Omental fat pad (tissue), 3 donors: ENCODE measurements at regions not wholly inside any gene's neighbourhood (a gene's known extent, or its start where the extent isn't known, plus 50 kb on each side); places are given as distances from the start of the nearest gene placed in this dataset.

ENCODE experiments used
- ATAC-seq: fragments of 150-250 bp; one replicate; pipeline ENCODE4 v1.9.1; 2016; ENCODE audit warnings: mild to moderate bottlenecking, moderate library complexity; ENCODE audit not compliant: low FRiP score
- DNase-seq: peaks from one replicate; pipeline ENCODE4 v3.0.0-alpha.2; 2019; ENCODE audit warnings: low spot score
- TF ChIP-seq, protein P1 (sequence below), 3 donors: fragments of 450-650 bp; IDR thresholded peaks; one replicate each; pipeline ENCODE4 v1.5.1; 2016 to 2017; ENCODE audit warnings: antibody characterized with exemption in 3 of 3, mild to moderate bottlenecking in 3 of 3, moderate library complexity in 2 of 3

DNA sequence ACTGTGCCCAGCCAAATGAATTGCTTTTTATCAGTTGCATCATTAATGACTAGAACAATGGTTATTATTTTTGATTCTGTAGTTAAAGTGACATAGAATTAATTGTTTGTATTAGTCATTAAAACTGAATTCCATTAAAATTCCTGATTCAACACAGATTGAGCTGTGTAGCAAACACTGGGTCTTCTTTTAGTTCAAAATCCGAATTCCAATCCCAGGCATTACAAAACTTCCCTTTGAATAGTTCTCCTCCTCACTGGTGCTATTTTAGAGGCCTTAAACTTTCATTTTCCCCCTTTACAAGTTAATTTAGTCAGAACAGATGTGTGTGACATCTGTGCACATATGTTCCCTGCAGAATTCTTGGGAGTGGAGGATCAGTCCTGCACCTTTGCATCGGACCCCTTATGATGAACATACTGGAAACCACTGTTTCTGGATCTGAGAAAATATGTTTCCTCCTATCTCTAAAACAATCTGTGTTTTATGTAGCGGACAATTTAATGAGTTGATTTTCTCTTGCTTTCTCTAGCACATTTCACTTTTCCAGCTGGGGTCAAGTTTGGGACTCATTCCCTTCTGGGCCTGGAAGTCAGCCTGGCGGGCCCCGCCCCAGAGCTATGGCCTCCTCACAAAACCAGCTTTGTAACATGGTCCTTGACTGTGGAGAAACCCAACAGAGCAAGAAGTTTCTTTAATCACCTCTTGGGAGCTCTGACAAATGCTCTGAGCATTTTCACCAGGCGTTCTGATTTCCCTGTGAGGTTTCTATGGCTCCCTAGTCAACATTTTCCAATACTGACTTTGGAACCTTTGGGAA lies 87.9 kb upstream of the MAMDC2 start:
- DNase-seq (no peak), ATAC-seq (no peak)
- TF ChIP-seq, protein P1, sequence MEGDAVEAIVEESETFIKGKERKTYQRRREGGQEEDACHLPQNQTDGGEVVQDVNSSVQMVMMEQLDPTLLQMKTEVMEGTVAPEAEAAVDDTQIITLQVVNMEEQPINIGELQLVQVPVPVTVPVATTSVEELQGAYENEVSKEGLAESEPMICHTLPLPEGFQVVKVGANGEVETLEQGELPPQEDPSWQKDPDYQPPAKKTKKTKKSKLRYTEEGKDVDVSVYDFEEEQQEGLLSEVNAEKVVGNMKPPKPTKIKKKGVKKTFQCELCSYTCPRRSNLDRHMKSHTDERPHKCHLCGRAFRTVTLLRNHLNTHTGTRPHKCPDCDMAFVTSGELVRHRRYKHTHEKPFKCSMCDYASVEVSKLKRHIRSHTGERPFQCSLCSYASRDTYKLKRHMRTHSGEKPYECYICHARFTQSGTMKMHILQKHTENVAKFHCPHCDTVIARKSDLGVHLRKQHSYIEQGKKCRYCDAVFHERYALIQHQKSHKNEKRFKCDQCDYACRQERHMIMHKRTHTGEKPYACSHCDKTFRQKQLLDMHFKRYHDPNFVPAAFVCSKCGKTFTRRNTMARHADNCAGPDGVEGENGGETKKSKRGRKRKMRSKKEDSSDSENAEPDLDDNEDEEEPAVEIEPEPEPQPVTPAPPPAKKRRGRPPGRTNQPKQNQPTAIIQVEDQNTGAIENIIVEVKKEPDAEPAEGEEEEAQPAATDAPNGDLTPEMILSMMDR (IDR thresholded peaks at IDR 0.05): no peak

DNA sequence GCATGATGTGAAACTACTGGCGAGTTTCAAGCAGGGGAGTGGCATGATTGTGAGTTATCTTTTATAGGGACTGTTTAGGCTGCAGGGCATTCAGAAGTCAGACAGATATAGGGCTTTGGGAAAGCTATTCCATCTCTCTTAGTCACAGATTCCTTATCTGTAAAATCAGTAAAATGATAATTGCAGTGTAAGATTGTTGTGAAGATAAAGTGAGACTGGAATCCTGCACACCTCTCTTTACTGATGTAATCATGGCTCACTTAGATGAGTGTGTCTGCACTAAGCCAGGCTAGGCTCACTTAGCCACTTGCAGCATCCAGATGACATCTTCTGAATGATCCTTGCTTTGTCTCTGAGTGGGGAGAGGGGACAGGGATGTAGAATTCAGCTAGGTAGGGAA lies 81.8 kb upstream of the MAMDC2 start:
- ATAC-seq: no peak
- no peak for DNase-seq
- TF ChIP-seq, protein P1 (IDR thresholded peaks at IDR 0.05): no peak

DNA sequence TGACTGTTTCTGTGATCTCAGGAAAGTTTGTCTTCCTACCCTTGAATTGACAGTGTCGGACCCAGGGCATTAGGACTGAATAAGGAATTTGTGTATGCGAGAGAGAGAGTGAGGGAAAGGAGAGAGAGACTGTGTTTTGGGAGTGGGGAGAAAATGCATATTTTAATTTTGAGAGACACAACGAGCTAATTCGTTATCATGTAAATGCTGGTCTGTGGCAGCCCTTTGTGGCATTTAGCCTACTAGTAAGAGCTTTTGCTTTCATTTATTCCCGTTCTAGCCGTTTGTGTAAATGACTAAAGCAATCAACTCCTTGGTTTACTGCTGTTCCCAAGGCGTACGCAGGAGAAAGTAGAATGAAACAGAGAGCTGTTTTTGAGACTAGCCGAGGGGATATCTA lies 79.8 kb upstream of the MAMDC2 start:
- TF ChIP-seq, protein P1 (IDR thresholded peaks at IDR 0.05): no peak
- DNase-seq: no peak
- ATAC-seq: no peak

DNA sequence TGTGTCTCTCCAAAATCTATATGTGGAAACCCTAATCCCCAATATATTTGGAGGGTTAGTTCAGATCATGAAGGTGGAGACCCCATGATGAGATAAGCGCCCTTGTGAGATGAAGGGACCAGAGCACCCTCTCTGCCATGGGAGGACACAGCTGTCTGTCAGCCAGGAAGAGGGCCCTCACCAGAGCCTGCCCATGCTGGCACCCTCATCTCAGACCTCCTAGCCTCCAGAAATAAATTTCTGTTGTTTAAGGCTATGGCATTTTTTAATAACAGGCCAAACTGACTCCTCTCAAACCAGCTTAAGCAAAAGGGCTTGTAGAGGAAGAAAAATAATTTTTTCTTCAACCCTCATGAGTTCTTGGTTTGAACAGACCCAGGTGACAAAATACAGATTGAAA lies 79.2 kb upstream of the MAMDC2 start:
- no peak for DNase-seq
- no peak for ATAC-seq
- TF ChIP-seq, protein P1 (IDR thresholded peaks at IDR 0.05): no peak

DNA sequence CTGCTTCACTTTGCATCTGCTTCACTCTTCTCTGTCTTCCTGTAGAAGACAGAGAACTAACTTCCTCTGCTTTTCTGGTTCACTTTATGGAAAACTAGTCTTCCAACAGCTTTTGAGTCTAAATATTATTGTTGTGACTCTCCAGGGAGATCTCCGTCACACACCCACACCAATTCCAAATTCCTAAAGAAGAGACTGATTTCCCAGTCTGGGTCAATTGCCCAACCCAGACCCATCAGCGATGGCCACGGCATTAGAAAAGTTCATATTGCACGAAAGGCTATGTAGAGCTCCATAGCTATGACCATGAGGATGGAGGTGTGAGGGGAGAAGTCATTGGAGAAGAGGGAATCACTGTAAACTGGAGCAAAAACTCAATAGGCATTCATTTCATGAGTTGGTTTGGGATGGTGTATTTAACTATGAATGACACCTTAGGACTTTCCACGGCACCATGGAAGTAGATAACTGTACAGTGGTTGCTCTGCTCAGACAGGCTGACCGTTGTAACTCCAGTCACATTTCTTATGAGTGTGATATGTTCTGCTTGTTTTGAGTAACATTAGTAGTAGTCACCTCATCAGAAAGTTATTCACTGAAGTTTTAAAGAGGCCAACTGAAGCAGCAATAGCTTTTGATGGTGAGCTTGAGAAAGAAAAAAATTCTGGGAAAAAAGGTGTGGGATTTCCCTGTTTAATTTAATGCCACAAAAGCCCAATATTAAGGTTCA lies 78.1 kb upstream of the MAMDC2 start:
- DNase-seq (no peak), ATAC-seq (no peak)
- TF ChIP-seq, protein P1 (IDR thresholded peaks at IDR 0.05): no peak

DNA sequence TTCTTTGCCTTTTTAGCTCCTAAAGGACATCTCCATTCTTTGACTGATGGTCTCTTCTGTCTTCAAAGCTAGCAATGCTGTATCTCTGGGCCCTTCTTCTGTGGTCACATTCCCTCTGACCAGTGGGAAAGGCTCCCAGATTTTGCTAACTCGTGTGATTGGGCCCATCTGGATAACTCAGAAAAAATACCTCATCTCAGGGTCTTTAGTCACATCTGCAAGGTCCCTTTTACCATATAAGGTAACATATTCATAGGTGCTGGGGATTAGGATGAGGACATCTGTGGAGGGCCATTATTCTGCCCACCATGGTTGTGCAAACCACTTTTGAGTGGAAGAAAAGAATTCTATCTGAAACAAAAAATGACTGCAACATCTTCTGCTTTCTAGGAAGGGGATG lies 76.3 kb upstream of the MAMDC2 start:
- ATAC-seq (no peak), DNase-seq (no peak)
- TF ChIP-seq, protein P1 (IDR thresholded peaks at IDR 0.05): no peak
